ENCODE measurements at regions not wholly inside any gene's neighbourhood (a gene's known extent, or its start where the extent isn't known, plus 50 kb on each side); places are given as distances from the start of the nearest gene placed in this dataset.

DNA sequence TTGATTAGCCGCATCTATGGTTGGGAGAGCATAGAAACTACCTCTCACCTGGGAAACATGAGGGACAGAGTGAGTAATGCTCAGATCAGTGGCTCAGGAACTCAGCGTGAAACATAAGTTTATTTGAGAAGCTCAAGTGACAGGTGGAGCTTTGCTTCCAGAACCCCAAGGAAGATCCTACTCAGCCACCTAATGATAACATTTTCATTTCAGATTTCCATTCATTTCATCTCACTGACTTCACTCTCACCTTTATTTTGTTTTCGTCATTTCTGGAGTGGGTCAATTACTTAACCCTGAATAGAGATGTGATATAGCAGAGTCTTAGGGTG, 145.5 kb upstream of the DUSP10 start:
- TF ChIP-seq, protein P1, sequence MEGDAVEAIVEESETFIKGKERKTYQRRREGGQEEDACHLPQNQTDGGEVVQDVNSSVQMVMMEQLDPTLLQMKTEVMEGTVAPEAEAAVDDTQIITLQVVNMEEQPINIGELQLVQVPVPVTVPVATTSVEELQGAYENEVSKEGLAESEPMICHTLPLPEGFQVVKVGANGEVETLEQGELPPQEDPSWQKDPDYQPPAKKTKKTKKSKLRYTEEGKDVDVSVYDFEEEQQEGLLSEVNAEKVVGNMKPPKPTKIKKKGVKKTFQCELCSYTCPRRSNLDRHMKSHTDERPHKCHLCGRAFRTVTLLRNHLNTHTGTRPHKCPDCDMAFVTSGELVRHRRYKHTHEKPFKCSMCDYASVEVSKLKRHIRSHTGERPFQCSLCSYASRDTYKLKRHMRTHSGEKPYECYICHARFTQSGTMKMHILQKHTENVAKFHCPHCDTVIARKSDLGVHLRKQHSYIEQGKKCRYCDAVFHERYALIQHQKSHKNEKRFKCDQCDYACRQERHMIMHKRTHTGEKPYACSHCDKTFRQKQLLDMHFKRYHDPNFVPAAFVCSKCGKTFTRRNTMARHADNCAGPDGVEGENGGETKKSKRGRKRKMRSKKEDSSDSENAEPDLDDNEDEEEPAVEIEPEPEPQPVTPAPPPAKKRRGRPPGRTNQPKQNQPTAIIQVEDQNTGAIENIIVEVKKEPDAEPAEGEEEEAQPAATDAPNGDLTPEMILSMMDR (IDR thresholded peaks at IDR 0.05; ENCODE audit: low read depth, low read length, poor library complexity, severe bottlenecking) = no peak
- no peak for TF ChIP-seq EZH2phosphoT487 (IDR thresholded peaks at IDR 0.05; ENCODE audit: borderline replicate concordance, low read length)
